ENCODE measurements at regions not wholly inside any gene's neighbourhood (a gene's known extent, or its start where the extent isn't known, plus 50 kb on each side); places are given as distances from the start of the nearest gene placed in this dataset.

DNA sequence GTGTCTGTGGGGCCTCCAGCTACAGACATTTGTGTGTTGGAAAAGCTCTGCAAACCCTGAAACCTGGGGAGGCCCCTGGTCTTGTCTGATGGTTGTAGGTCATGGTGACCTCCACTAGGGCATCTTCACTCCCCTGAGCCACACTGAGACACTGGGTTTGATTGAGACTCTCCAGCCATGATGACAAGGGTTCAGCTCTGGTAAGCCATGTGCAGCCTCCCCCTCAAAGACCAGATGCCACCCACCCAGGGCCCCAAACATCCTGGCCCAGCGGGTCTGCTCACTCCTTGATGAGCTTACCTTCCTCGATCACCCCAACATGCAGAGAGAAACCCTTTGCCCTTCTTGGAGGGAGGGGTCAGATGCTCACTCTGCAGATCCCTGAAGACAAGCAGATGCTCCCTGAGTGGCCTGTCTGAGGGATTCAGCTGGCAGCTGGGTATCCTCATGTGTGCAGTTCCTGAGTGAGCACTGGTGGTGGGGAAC lies 101.6 kb downstream of the METRNL start:
- TF ChIP-seq EZH2 (IDR thresholded peaks at IDR 0.05; ENCODE audit: insufficient read depth, poor library complexity, severe bottlenecking) (no peak), EZH2phosphoT487 (IDR thresholded peaks at IDR 0.05; ENCODE audit: insufficient read depth, low read depth) (no peak)

Measured in GM23248 (cell line).